Muscle of back (tissue), 3 donors: ENCODE measurements at regions not wholly inside any gene's neighbourhood (a gene's known extent, or its start where the extent isn't known, plus 50 kb on each side); places are given as distances from the start of the nearest gene placed in this dataset.

Source experiments
- DNase-seq, 3 donors: peaks; one replicate each; pipeline versions ENCODE4 v3.0.0 to v3.0.0-alpha.2; 2013

DNA sequence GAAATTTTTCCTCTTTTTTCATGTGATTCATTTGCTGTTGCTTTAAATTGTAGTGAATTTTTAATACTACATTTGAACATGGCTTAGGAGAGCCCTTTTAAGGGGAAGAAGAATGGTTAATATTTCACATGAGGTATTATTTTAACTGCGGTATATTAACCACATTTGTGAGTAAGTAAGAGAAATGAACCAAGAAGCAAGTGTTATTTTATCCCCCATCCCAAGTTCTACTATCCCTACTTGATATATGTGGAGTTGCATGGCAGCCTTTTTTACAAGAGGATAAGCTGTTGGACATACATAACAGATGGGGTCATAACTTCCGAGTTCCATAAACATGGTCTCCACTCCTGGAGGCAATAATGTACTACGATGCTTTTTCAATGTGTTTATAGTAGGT, 623.3 kb downstream of the LRFN5 start:
- no peak for DNase-seq

DNA sequence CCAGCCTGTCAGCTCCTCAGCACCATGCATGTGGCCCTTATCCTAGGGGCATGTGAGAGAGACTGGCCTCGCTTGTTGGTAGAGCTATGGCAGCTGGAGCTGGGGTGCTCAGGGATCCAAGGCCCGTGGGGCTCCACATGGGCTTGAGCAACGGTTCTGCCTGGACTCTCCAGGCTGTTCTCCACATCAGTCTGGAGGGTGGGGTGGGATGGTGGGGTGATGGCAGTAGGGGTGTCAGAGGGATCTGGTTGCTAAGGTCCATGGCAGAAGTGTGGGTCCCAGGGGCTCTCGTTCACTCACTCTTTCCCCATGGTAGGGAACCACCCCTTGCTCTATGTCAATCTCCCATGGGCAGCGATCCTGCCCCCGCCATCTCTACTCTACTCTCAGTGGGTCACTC, 622.6 kb downstream of the LRFN5 start:
- DNase-seq = no peak

DNA sequence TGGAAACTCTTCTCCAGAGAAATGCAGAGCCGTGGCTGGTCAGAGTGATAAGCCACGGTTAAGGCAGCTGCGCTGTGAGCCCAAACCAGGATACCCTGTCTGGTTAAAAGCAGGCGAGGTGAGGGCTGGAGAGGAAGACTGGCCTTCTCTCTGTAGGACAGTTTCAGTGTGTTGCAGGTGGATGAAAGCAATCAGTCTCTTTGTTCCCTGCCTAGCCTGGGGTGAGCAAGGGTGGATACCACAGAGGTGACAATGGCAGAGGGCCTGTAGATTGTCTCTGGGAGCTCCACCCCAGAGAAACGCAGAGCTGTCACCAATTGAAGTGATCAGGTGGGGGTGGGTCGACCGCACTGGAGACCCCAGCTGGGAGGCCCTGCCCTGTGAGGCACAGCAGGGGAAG, 621.9 kb downstream of the LRFN5 start:
- no peak for DNase-seq

DNA sequence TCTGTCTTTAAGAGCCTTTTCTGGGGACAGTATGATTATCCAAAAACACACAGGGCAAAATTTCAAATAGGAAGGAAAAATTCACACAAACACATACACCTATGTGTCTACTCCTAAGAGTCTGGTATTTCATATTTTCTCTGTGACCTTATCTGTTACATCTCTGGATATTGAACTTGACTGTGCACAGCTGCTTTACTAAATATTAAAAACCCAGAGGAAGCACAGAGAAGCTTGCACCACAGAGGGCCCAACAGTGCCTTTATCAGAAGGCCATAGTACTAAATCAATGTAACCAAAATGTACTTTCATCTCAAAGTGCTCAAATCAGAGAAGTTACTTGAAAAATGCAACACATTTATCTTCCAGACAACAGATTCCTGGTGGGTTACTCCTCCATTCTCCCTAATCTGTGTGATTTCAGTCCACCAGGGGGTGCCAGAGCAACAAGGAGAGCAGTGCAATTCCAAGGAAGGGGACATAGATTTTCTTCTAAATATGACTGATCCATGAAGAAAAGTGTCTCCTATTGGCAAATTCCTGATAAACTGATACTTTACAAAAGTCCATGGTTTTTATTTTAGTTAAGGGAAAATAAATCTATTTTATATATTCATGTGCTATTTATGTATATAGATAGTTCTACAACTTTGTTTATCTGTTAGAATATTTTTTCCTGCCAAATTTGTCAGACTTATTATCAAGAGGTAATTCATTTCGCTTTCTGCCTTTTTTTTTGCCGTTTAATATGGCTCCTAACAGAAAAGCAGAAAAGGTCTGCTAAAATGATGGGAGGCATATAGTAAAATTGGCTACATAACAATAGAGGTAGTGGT, 617.6 kb downstream of the LRFN5 start:
- peak; percentile 62 to 83 (median 72) for DNase-seq

DNA sequence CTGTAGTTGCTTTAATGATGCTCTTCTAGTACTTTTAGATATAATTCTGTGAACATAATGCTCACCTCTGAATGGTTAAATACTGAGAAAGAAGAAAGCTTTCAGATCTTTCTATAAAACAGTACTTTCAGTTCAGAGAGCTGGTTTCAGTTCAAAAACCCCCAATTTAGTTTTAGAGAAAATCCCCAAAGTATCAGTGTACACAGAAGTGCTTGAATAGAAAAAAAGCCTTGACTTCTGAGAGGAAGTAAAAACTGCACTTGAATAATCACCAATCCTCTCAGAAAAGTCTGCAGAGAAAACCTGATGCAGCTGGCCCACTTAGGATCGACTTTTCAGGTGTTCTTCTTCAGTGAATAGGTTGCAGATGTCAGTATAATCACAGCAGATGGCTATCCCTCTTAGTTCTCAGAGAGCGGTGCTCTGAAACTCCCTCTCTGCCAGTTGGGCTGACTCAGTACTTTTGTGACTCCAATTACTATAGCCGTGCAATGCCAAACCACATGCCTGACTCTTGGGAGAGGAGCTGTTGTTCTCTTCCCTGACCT, 616.3 kb downstream of the LRFN5 start:
- DNase-seq = peak; percentile 51 to 73 (median 53)

DNA sequence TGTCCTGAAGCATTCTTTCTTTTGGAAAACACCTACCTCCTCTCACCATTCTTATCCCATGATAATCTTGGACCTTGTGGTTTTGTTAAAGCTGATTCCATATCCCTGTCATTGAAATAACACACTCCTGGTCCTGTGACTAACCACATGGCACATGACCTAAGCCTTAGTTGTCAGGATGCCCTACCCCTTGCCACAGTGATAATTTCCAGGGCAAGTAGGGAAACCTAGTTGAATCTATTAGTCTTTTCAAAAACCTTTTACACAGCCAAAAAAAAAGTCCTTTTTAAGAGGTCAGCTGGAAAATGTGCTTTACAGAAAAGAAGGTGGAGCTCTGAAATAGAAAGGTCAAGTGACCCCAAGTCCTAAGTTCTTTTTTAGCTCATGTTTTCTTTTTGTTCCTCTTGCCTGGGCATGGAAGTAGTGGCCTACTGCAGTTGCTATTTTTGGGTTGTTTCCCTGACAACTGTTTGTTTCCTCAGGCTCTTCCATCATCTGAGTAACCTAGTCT, 608.4 kb downstream of the LRFN5 start:
- peak in 2 of 3 donors; percentile 39 to 48 for DNase-seq

DNA sequence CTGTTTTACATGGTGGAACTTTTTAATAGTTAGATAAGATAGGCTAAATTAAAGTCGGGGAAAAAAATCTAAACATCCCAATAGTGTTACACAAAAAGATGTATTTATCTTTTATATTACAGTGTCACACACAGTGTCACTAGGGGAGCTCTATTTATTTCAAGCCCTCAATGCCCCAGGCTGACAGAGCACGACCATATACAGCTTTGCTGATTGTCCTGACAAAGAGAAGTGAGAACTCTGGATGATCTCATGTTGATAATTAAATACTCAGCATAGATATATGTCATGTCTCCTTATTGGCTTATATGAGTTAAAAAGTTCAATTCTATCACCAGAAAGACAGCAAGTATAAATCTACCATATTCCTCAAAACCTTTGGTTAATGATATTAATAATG, 594.3 kb downstream of the LRFN5 start:
- DNase-seq = no peak

DNA sequence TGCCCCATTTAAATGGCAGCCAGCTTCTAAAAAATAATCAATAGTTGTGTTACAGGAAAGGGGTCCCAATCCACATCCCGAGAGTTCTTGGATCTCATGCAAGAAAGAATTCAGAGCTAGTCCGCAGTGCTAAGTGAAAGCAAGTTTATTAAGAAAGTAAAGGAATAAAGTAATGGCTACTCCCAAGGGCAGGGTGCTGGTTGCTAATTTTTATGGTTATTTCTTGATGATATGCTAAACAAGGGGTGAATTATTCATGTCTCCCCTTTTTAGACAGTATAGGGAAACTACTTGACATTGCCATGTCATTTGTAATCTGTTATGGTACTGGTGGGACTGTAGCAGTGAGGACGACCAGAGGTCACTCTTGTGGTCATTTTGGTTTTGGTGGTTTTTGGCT, 591.3 kb downstream of the LRFN5 start:
- no peak for DNase-seq

DNA sequence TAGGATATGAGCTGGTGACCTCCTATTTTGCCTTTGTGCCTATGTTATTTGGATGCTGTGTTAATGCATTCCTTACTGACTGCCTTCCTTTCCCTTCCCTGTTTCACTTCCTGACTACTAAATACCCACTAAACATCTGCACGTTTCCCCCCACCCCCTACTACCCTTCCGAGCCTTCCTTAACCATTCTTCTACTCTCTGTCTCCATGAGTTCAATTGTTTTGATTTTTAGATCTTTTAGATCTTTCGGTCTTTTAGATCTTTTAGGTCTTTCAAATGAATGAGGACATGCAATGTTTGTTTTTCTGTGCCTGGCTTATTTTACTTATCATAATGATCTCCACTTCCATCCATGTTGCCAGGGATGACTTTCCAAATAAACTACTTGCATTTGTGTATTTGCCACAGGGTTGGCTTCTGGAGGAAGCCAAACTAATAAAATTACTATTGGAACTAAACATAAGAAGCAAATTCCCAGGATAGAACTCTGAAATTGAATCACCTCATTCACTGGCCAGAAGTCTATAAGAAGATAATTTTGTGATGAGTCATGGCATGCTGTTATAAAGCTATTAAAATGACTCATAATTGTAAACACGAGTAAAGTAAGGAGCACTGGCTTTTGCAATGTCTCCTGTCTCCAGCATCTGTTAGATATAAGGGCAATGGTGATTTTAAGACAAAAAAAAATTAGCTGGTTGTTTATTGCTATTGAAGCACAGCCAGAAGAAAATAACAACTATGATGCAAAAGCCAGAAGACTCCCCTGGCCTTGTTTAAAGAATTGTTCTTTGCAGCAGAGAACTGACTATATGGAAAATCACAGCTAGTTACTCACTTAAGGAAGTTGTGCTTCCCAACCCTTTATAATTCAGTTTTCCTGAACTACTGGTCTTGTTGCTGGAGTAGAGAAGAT, 586.3 kb downstream of the LRFN5 start:
- DNase-seq = peak; percentile 73 to 85 (median 85)

DNA sequence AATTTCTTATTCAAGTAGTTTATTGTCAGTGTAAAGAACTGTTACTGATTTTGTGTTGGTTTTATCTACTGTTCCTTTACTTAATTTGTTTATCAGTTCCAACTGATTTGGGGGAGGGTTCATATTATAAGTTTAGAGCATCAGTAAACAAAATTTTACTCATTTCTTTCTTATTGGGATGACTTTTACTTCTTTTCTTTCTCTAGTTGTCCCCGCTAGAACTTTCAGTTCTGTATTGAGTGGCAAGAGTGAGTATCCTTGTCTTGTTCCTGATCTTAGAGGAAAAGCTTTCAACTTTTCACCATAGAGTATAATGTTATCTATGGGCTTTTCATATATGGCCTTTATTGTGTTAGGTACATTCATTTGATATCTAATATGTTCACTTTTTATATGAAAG, 584.1 kb downstream of the LRFN5 start:
- no peak for DNase-seq

DNA sequence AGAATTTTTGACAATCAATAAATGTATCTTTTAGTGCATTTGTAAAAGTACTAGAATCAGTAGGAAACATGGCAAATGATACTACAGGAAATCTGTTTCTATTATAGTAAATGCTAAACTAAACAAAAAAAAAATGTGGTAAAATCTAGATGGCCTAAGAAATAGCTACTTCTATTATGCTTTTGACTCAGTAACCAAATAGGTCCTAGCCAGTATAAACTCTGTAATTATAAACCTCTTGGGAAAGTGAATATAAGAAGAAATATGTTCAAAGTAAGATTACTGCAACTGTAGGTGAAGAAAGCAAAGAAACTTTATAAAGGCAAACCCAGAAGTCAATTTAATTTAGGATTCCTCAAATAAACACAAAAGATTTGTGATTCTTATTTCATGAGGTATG, 581.2 kb downstream of the LRFN5 start:
- no peak for DNase-seq

DNA sequence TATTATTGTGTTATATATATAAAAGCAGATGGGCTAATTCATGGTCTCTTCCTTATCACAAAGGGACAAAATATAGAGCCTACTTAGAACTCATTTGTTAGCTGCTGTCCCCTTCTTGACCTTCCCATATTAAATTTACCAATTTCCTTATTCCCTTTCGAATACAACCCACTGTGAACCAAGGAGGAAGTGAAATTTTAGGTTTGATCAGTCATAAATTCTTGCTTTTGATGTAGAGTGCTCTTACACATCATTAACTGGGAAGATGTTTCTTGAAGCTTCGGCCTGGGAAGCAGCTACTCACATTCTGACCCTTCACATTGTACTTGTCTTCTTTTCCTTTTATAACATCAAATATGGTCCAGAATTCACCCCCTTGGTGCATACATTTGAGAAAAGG, 579.0 kb downstream of the LRFN5 start:
- DNase-seq = no peak

DNA sequence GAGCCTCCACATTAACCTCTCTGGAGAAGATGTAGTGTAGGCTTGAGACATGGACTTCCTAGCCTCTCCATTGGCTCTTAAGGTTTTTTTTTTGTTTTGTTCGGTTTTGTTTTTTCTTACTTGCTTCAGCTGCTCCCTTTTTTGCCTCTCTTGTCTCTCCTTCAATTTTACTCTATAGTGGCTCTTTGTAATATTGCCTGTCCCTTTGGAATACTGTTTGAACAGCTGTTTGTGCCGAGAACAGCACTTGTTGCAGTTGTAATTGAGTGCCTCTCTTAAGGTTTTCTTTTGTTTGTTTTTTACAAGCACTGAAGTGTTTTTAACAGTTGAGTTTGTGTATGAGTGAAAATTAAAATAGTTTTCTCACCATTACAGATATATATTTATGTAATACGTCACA, 567.7 kb downstream of the LRFN5 start:
- DNase-seq = peak in 1 of 3 donors; percentile 31

DNA sequence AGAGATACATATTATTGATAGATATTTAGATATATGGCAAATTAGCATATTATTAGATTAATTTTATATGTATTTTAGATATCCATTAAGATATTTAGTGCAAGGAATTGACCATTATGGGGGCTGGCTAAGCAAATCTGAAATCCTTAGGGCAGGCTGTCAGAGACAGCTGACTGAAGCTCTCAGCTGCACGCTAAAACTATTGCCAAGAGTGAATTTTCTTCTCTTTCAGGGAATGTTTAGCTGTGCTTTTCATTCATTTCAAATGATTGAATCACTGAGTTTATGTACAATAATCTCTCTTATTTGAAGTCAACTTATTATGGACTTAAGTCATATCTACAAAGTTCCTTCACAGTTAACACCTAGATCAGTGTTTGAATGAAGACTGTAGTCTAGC, 566.5 kb downstream of the LRFN5 start:
- peak; percentile 18 to 47 (median 27) for DNase-seq

DNA sequence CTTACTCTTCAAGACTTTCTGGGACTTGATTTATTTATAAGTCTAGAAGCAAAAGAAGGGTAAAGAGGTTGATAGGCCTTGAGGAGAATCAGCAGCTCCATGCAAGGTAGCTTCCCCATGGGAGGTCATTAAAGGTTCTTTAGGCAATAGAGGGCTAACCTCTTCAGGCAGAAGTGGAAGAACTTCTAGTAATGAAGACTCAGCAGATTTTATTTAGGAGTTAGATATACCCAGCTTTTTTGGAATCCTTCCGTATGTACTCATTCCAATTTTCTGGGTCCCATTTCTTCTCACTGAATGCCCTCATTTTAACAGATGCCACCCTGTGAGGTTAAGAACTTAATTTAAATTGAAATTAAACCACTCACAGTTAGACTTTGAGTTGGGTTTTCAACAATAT, 565.6 kb downstream of the LRFN5 start:
- DNase-seq = no peak

DNA sequence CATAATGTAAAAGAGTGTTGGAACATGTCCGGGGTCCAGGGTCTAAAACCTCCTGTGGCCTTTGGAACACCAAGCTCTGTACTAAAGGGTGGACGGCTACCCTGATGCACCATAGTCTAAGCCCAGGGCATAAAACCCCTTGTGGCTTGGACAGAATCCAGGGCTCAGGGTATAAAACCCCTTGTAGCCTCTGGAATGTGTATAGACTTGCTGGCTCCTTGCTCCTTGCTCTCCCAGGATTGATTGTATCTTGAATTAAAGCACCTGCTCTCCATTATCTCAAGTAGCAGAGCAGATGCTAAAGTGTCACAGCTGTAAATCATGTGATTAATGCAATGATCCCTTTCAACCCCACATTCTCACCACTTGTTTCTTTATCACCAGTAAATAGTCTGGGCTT, 556.5 kb downstream of the LRFN5 start:
- DNase-seq = peak in 1 of 3 donors; percentile 9

DNA sequence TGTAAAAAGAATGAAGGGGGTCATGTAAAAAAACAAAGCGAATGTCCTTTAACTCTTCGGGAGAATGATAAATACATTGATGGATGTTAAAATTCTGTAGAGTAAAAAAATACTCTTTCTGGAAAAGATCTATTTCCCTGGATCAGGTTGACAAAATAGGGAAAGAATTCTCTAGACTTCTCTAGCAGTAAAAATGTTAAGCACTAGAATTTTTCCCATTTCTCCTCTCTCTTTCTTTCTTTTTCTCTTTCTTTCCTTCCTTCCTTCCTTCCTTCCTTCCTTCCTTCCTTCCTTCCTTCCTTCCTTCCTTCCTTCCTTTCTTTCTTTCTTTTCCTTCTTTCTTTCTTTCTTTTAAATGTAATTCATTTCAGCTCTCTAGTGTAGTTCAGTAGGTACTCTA, 552.5 kb downstream of the LRFN5 start:
- DNase-seq = no peak

DNA sequence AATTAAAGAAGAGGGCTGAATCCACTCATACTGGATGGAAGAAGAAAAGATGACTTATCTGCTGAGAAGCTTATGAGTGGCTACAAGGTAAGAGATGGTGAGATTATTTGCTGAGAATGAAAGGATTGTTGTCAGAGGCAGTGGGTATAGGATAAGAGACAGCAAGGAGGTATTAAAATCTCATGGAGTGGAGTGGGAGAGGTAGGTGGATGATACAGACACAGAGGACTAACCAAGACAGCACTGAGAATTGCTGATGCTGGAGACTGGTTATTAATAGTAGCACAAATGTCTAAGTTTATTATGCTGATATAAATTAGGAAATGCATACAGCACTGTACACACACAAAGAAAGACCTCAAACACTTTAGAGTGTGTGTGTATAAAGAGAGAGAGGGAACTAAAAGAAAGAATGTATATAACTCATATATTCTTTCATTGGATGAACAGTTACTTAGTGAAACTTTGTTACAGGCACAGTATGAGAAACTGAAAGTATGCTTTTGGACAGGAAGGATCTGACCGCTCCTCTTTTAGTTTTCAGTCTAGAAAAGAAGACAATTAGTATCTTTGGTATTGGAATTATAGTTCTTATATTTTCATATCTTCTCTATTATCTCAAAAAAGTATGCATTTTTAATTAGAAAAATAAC, 543.1 kb downstream of the LRFN5 start:
- DNase-seq = no peak

DNA sequence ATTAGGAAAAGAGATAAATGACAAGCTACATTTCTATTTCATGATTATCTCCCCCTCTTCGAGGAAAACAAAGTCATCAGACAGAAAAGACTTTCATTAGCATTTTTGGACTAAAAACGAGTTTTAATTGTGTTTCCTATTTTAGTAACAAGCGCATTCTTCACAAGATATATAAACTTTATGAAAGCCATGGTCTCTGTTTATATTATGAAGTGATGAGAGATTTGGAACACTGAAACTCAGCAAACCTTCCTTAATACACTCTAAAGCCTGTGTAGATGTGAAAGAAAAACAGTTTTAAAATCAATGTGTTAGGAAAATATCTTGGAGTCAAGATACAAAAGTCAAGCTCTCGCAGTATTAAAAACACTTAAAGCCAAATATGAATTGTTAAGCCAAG, 539.1 kb downstream of the LRFN5 start:
- no peak for DNase-seq

DNA sequence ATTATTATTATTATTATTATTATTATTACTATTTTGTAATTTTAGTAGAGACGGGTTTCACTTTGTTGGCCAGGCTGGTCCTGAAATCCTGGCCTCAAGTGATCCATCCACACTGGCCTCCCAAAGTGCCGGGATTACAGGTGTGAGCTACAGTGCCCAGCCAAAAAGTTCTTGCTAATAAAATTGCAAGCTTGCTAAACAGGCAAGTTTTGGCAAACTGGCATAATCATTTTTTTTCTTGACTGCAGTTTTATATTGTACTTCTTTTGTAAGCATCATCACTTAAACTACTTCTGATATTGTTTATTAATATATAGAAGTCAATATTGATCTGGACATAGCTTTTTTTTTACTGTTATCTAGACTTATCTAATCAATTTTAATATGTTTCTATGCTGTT, 536.4 kb downstream of the LRFN5 start:
- no peak for DNase-seq

DNA sequence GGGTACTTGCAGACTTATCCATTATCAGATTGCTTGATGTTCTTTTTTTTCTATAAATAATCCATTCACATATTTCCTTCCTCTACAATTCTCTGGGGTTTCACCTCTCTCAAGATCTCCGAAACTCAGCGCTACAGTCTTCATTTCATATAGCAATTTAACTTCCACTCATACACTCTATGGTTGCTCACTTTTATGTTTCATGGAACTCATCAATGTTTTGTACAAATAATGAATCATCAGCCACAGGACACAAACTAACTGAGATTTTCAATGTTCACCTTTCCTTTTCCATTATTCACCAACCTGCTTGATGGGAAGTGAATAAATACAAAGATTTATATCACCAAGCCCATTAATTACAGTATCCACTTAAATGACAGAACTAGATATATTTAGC, 534.7 kb downstream of the LRFN5 start:
- no peak for DNase-seq

DNA sequence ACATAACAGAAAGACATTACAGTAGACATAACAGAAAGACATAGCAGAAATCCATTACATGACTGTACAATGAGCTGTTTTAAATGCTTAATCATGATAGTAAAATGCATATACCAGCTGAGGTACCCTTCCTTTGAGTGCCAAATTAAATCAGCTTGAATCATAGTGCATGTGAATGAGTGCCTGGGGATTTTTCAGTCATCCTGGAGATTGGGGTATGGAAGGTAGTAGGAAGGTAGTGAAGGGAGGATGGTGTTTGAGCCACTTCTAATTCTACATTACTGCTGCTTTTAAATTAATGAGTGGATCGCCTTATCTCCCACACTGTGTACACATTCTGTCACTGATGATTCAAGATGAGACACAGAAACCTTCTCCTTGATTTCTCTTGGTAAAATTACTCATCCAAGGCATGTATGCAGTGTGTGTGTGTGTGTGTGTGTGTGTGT, 534.2 kb downstream of the LRFN5 start:
- peak in 1 of 3 donors; percentile 51 for DNase-seq
